Common myeloid progenitor, CD34-positive (primary cell): ENCODE measurements at regions not wholly inside any gene's neighbourhood (a gene's known extent, or its start where the extent isn't known, plus 50 kb on each side); places are given as distances from the start of the nearest gene placed in this dataset.

Source experiments
- CTCF ChIA-PET: fragments of 350-600 bp; sonication (Branson Sonifier 250); formaldehyde crosslinking; loops from one replicate; lab custom pipeline; 2021; ENCODE audit warnings: antibody characterized with exemption; lab: Charles Lee
- POLR2A ChIA-PET: fragments of 350-600 bp; sonication (Branson Sonifier 250); formaldehyde crosslinking; loops from one replicate; lab custom pipeline; 2021; ENCODE audit warnings: antibody characterized with exemption; lab: Charles Lee
- DNase-seq, 3 donors: peaks; one replicate each; pipeline versions ENCODE4 v3.0.0 to v3.0.0-alpha.2; 2013
- H3K27ac ChIP-seq, 2 experiments: 1 replicate in 1 of 2; 2 replicates in 1 of 2; pipeline ENCODE4 v1.7.0; 2013; ENCODE audit warnings: inconsistent platforms in 2 of 2, low read length in 2 of 2, mild to moderate bottlenecking in 2 of 2, low read depth in 1 of 2, moderate library complexity in 1 of 2; ENCODE audit not compliant: severe bottlenecking in 2 of 2, insufficient read depth in 1 of 2, poor library complexity in 1 of 2
- H3K27me3 ChIP-seq, 5 experiments: replicated peaks in 2 of 5; 1 replicate in 3 of 5; 2 replicates in 2 of 5; pipeline versions ENCODE4 v1.6.1 to v1.7.0; 2013; ENCODE audit warnings: low read length in 4 of 5, mild to moderate bottlenecking in 2 of 5, moderate library complexity in 2 of 5, inconsistent platforms in 1 of 5; ENCODE audit not compliant: insufficient read depth in 5 of 5, control insufficient read depth in 4 of 5
- H3K36me3 ChIP-seq, 4 experiments: 1 replicate in 2 of 4; 2 replicates in 2 of 4; pipeline versions ENCODE4 v1.6.1 to v1.7.0; 2013; ENCODE audit warnings: low read length in 3 of 4, control low read depth in 1 of 4, mild to moderate bottlenecking in 1 of 4; ENCODE audit not compliant: control insufficient read depth in 4 of 4, insufficient read depth in 4 of 4
- H3K4me1 ChIP-seq, 4 experiments: 1 replicate in 3 of 4; 2 replicates in 1 of 4; pipeline versions ENCODE4 v1.6.1 to v1.7.1; 2013; ENCODE audit warnings: low read length in 3 of 4, mild to moderate bottlenecking in 3 of 4, control low read depth in 1 of 4, inconsistent platforms in 1 of 4, moderate library complexity in 1 of 4; ENCODE audit not compliant: control insufficient read depth in 4 of 4, insufficient read depth in 4 of 4; ENCODE audit errors: control extremely low read depth in 1 of 4
- H3K4me3 ChIP-seq, 7 experiments: 1 replicate in 4 of 7; 2 replicates in 3 of 7; pipeline versions ENCODE4 v1.5.1 to v1.7.0; 2013; ENCODE audit warnings: mild to moderate bottlenecking in 7 of 7, low read length in 6 of 7, moderate library complexity in 6 of 7, inconsistent platforms in 2 of 7, low read depth in 2 of 7, control low read depth in 1 of 7; ENCODE audit not compliant: insufficient read depth in 4 of 7, control insufficient read depth in 1 of 7; ENCODE audit errors: extremely low read depth in 1 of 7
- H3K9me3 ChIP-seq, 5 experiments: 1 replicate in 4 of 5; 2 replicates in 1 of 5; pipeline versions ENCODE4 v1.6.1 to v1.7.1; 2013; ENCODE audit warnings: low read length in 4 of 5, mild to moderate bottlenecking in 2 of 5, inconsistent platforms in 1 of 5, low read depth in 1 of 5, moderate library complexity in 1 of 5; ENCODE audit not compliant: control insufficient read depth in 4 of 5, insufficient read depth in 2 of 5; ENCODE audit errors: control extremely low read depth in 1 of 5
- WGBS: methylation state at CpG from one replicate; pipeline ENCODE4 v1.1.5; 2013; ENCODE audit not compliant: insufficient coverage; 5-methylcytosine and 5-hydroxymethylcytosine counted together

DNA sequence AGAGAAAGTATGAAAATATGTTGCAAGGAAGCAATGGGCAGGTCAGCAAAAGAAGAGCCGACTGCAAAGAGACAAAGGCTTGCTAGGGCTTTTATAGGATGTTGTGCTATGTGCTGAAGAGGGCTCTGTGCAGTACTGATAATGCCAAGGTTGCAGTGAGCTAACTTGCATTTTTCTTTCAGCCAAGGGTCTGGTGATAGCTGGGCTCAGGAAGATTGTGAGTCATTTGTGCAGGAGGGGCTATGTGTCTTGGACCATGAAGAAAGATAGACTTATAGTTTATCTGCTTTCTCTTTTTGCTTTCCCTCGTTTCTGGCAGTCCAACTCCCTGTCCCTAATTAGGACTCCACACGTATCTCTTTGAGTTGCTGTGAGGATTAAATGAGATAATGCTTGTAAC lies 64.5 kb upstream of the LRIG1 start:
- DNase-seq, result peak in 1 of 3 donors; percentile 3
- Histone ChIP-seq H3K36me3 (no peaks in the 10 kb centered on the region), H3K27me3 (peaks cover 0 to 2% (median 0%) of the 10 kb centered on the region in 5 experiments), H3K4me1 (no peaks in the 10 kb centered on the region), H3K9me3 (peaks cover 0 to 2% (median 0%) of the 10 kb centered on the region in 5 experiments), H3K27ac (no peak overlapping the region), H3K4me3 (no peak overlapping the region)
- WGBS, result 86% methylated on average over 1 of the region's 3 CpGs
- ChIA-PET CTCF (no interaction called here), POLR2A (no interaction called here)

GRCh38 chr3:66567077-66567476 lies 66.3 kb upstream of the LRIG1 start:
- H3K27me3 ChIP-seq, result peaks cover 0 to 2% (median 0%) of the 10 kb centered on the region in 5 experiments
- no peak overlapping the region for H3K4me3 ChIP-seq
- ChIA-PET CTCF (no interaction called here), POLR2A (no interaction called here)
- H3K9me3 ChIP-seq, result no peaks in the 10 kb centered on the region
- no peak for DNase-seq
- no peaks in the 10 kb centered on the region for H3K4me1 ChIP-seq
- no peak overlapping the region for H3K27ac ChIP-seq
- WGBS, result 100% methylated on average over 2 of the region's 2 CpGs
- no peaks in the 10 kb centered on the region for H3K36me3 ChIP-seq

DNA sequence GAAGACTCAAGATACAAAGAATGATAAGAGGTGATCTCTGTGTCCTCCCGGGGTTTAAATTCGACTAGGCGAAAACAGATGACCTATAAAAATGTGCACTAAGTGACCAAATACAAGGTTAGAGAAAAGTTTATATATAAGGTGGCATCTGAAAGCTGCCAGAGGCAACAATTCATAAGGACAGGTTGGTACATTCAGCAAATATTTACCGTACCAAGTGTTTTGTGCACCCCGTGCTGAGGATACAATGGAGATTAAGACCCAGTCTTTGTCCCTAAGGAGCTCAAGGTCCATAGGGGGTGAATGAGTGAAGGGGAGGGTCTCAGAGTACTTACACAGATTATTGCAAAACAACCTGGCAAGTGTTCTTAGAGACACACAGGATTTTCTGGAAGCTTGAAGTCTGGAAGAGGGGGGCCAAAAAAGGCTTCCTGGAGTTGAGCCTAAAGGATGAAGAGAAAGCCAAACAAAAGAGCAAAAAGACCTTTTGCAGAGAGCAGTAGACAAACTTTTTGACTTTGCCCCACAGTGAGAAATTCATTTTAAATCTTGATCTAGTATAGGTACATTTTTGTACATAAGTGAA lies 71.4 kb upstream of the LRIG1 start:
- 87% methylated on average over 4 of the region's 5 CpGs for WGBS
- no peaks in the 10 kb centered on the region for H3K4me1 ChIP-seq
- CTCF ChIA-PET, result no interaction called here
- no peak overlapping the region for H3K4me3 ChIP-seq
- POLR2A ChIA-PET, result no interaction called here
- H3K36me3 ChIP-seq, result no peaks in the 10 kb centered on the region
- no peak overlapping the region for H3K27ac ChIP-seq
- H3K9me3 ChIP-seq, result no peaks in the 10 kb centered on the region
- no peak for DNase-seq
- peaks cover 0 to 2% (median 0%) of the 10 kb centered on the region in 5 experiments for H3K27me3 ChIP-seq

DNA sequence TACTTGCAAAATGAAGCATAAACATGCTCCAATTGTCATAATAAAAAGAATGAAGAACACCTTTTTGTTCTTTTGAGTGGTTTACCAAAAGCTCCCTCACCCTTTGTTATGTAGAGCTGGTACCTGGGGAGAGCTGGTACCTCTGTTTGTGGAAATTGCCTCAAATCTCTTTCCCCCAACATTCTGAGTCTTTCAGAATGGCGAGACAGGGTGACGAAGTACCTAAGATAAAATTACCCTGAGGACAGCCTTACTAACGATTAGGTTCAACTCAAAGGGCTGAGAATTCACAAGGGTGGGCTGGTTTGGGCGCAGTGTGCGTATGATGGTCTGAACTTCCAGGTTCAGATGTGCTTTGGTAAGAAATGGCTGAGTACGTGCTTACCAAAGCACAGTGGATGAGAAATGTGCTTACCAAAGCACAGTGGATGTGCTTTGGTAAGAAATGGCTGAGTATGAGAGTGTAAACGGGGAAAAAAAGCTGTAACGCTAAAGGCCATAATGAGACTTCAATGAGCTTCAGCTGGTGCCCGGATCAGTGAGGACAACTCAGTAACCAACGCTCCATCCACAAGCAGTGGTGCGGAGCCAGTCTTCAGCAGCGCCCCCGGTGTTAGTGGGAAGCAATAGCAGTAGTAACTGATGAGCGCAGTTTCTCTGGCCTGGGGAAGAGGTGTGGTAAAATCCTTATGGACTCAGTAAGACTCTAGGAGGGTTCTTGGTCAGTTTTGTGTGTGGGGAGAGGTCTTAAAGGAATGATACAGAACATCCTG lies 72.3 kb upstream of the LRIG1 start:
- Histone ChIP-seq H3K27me3 (peaks cover 0 to 2% (median 0%) of the 10 kb centered on the region in 5 experiments), H3K4me1 (no peaks in the 10 kb centered on the region), H3K9me3 (no peaks in the 10 kb centered on the region), H3K36me3 (no peaks in the 10 kb centered on the region), H3K27ac (no peak overlapping the region), H3K4me3 (no peak overlapping the region)
- POLR2A ChIA-PET, result no interaction called here
- CTCF ChIA-PET, result no interaction called here
- DNase-seq, result no peak
- 74% methylated on average over 14 of the region's 14 CpGs for WGBS

DNA sequence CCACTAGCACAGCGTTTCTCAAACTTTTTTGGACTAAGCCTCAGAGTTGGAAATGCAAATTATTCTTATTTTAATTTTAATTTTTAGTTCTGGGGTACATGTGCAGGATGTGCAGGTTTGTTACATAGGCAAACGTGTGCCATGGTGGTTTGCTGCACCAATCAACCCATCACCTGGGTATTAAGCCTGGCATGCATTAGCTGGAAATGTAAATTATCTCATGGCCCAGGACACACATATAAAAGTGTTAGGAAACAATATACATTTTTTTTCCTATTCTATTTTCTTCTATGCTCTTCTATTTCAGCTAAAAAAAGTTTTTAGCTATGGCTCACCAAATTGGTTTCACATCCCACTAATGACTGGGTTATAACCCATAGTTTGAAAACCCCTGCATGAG lies 73.3 kb upstream of the LRIG1 start:
- Histone ChIP-seq H3K4me1 (no peaks in the 10 kb centered on the region), H3K9me3 (peaks cover 0 to 3% (median 0%) of the 10 kb centered on the region in 5 experiments), H3K27ac (no peak overlapping the region), H3K4me3 (no peak overlapping the region), H3K27me3 (peaks cover 0 to 2% (median 0%) of the 10 kb centered on the region in 5 experiments), H3K36me3 (no peaks in the 10 kb centered on the region)
- WGBS, result no CpG with 5 or more reads among the region's 2 CpGs
- DNase-seq, result no peak
- ChIA-PET POLR2A (interaction anchor here (0.8 kb wide), 1 partner anchor 11 kb away, joined by 3 read pairs; no protein-coding TSS in a partner anchor), CTCF (no interaction called here)

DNA sequence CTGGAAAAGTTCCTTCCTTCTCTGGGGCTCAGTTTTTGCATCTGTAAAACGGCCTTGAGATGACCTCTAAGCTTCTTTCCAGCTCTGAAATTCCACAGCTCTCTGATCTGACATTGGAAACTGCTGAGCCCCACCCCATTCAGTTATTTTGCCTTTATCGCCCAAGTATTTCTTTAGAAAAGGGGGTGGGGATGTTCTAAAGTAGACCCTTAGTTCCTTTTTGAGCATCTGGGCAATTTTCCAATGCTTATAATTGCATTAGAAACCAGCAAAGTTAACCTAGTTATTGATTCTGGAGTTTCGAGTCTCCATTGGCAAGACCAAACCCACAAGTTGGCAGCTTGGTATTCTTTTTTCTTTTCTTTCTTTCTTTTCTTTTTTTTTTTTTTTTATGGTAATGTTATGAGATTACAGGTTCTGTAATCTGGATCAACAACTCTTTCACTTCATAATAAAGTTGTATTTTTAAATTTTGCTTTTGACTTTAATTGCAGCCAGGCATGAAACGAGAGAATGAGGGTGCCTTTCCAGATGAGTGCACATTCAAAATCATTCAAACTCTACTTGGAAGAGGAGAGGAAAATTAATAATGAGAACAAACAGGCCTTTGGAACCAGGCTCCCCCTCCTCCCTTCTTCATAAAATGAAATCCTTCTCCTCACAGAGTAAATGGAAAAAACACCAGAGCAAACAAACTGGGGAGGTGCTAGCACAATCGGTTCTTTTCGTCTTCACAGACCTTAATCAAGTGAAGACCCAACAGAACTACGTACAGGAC lies 76.8 kb upstream of the LRIG1 start:
- Histone ChIP-seq H3K27ac (no peak overlapping the region), H3K4me1 (no peaks in the 10 kb centered on the region), H3K9me3 (peaks cover 0 to 4% (median 1%) of the 10 kb centered on the region in 5 experiments), H3K36me3 (no peaks in the 10 kb centered on the region), H3K4me3 (no peak overlapping the region), H3K27me3 (no peaks in the 10 kb centered on the region)
- CTCF ChIA-PET, result no interaction called here
- 78% methylated on average over 1 of the region's 7 CpGs for WGBS
- DNase-seq, result no peak
- POLR2A ChIA-PET, result interaction anchor here (0.5 kb wide), 1 partner anchor 306 kb away, joined by 3 read pairs; no protein-coding TSS in a partner anchor
